ENCODE measurements at regions not wholly inside any gene's neighbourhood (a gene's known extent, or its start where the extent isn't known, plus 50 kb on each side); places are given as distances from the start of the nearest gene placed in this dataset.

DNA sequence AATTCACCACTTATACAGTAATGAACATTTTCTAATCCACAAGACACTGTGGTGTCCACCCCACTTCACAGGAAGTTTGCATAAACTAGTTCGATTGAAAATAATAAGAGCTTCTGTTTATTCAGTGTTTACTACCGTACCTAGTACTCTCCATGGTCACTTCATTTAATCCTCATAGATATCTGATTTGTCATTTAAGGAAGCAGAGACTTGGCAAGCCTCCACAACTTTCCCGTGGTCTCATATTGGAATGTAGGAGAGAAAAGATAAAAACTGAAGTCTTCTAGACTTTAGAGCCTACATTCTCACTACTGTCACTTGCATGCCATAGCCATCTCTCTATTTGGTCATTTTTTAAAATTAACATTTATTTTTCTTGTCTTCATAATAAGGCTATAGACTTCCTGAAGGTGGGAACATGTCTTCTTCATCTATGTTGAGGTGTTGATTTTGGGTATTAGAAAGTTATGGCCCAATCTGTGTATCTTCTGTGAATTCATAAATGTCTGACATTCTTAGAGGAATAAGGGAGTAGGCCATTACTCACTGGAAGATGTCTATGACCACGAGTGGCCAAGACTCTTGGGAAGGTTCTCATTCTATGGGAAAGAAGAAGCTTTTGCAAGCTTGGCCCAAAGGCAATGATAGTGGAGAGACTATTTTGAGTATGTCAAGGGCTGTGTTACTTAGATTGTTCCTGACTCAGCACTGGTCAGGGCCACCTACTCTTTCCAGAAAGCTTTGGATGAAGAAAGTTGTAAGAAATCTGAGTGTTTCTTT lies 423.7 kb downstream of the LRIG3 start:
- no peak overlapping the region for H3K4me3 Mint-ChIP-seq

GRCh38 chr12:58500399-58500798 lies 419.9 kb downstream of the LRIG3 start:
- H3K4me3 Mint-ChIP-seq: no peak overlapping the region

More for the DNA sequence above, 423.7 kb downstream of the LRIG3 start:
- Mint-ChIP-seq H3K9me3 (peaks cover 1% of the 10 kb centered on the region), H3K36me3 (no peaks in the 10 kb centered on the region), H3K4me1 (no peaks in the 10 kb centered on the region), H3K27ac (no peak overlapping the region), H3K27me3 (no peaks in the 10 kb centered on the region)
- no peak for DNase-seq

GRCh38 chr12:58502226-58502625 lies 418.1 kb downstream of the LRIG3 start:
- Mint-ChIP-seq H3K27me3 (peaks cover 2% of the 10 kb centered on the region), H3K9me3 (no peaks in the 10 kb centered on the region), H3K27ac (no peak overlapping the region), H3K4me3 (no peak overlapping the region), H3K36me3 (no peaks in the 10 kb centered on the region), H3K4me1 (no peaks in the 10 kb centered on the region)
- no peak for DNase-seq

More at GRCh38 chr12:58500399-58500798, 419.9 kb downstream of the LRIG3 start:
- no peak overlapping the region for H3K27ac Mint-ChIP-seq
- H3K36me3 Mint-ChIP-seq: no peaks in the 10 kb centered on the region
- H3K9me3 Mint-ChIP-seq: no peaks in the 10 kb centered on the region
- no peaks in the 10 kb centered on the region for H3K27me3 Mint-ChIP-seq
- H3K4me1 Mint-ChIP-seq: no peaks in the 10 kb centered on the region
- no peak for DNase-seq

- Mint-ChIP-seq H3K27ac (no peak overlapping the region), H3K4me1 (no peaks in the 10 kb centered on the region), H3K4me3 (no peak overlapping the region), H3K27me3 (peaks cover 2% of the 10 kb centered on the region), H3K36me3 (no peaks in the 10 kb centered on the region), H3K9me3 (no peaks in the 10 kb centered on the region)
- no peak for DNase-seq
These were observed 417.5 kb downstream of the LRIG3 start for GRCh38 chr12:58502841-58503240.

DNA sequence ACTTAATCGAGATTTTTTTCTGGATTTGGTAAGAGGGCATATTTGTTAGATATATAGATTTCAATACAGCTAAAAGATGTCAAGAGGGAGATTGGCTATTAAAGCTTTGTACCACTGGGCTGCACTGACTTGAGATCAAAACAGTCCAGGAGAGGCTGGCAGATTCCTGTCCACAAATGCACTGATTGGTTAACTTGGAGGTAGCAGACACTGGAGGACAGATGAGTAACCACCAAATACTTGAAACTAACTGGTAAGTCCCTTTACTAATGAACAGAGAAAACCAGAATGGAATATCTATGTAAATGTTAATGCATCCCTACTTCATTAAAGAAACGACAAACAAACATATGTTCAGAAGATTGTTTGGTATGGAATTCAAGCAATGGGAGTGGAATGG lies 416.6 kb downstream of the LRIG3 start:
- Mint-ChIP-seq H3K4me1 (no peaks in the 10 kb centered on the region), H3K9me3 (no peaks in the 10 kb centered on the region), H3K4me3 (no peak overlapping the region), H3K27ac (no peak overlapping the region), H3K27me3 (peaks cover 2% of the 10 kb centered on the region), H3K36me3 (no peaks in the 10 kb centered on the region)
- DNase-seq: no peak

DNA sequence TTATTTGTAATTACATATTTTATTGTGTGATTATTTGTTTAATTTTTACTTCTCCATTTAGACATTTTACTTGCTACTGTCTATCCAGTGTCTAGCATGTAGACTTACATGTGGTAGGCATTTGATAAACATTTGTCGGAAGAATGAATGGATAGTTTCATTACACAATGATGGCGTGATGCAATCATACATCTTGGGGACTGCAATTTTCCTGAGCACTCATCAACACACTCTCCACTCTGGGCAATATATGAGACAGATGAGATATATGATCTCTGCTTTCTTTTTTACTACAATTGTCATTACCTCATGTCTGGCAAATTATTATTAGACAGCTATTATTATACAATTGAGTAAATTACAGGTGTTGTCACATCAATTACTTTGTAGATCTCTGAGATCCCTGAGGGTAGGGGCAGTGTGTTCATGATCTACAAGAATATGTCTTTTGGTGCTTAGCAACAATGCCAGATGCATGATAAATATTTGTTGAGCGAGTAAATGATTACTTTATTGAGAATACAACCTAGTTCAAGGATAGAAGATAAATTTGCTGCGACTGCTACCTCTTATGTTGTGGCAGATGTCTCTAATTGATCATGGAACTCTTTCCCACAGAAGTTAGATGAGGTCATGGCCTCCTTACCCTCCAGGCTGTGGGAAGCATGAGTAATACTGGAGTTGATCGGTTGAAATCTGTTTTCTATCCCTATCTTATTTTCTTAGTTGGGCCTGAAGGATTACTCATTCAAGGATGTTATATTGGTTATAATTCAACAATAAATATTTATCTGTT lies 416.0 kb downstream of the LRIG3 start:
- H3K27me3 Mint-ChIP-seq: peaks cover 2% of the 10 kb centered on the region
- H3K4me3 Mint-ChIP-seq: no peak overlapping the region
- H3K36me3 Mint-ChIP-seq: no peaks in the 10 kb centered on the region
- no peak overlapping the region for H3K27ac Mint-ChIP-seq
- no peaks in the 10 kb centered on the region for H3K4me1 Mint-ChIP-seq
- H3K9me3 Mint-ChIP-seq: no peaks in the 10 kb centered on the region
- DNase-seq: no peak

GRCh38 chr12:58509116-58509885 lies 411.0 kb downstream of the LRIG3 start:
- no peak for DNase-seq
- peaks cover 2% of the 10 kb centered on the region for H3K27me3 Mint-ChIP-seq
- no peaks in the 10 kb centered on the region for H3K4me1 Mint-ChIP-seq
- no peak overlapping the region for H3K4me3 Mint-ChIP-seq
- H3K36me3 Mint-ChIP-seq: no peaks in the 10 kb centered on the region
- no peak overlapping the region for H3K27ac Mint-ChIP-seq
- peaks cover 6% of the 10 kb centered on the region for H3K9me3 Mint-ChIP-seq

DNA sequence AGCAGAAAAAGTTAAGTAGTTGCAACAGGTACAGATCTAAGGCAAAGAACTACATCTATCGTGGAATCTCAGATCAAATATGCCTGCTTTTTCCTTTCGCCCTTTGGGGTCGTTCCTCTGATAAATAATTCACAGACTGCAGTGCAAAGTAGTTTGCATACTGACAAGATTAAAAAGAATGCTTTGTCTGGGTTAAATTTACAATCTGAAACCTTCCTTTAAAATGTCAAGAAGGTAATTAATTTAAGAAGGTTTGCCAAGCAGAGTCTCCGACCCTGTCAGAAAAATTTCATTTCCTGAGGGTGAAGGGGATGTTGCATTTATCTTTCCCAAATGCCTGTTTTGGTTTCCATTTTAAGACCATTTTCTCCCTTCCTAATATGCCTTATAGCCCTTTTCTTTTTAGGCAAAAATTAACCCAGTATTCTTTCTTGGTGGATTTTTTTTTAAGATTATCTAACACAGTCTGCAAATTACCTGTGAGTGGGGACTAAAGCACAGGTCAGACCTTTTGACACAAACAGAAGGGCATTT lies 406.9 kb downstream of the LRIG3 start:
- no peak for DNase-seq
- no peak overlapping the region for H3K27ac Mint-ChIP-seq
- no peaks in the 10 kb centered on the region for H3K36me3 Mint-ChIP-seq
- H3K9me3 Mint-ChIP-seq: peaks cover 15% of the 10 kb centered on the region
- no peaks in the 10 kb centered on the region for H3K27me3 Mint-ChIP-seq
- no peak overlapping the region for H3K4me3 Mint-ChIP-seq
- H3K4me1 Mint-ChIP-seq: no peaks in the 10 kb centered on the region

DNA sequence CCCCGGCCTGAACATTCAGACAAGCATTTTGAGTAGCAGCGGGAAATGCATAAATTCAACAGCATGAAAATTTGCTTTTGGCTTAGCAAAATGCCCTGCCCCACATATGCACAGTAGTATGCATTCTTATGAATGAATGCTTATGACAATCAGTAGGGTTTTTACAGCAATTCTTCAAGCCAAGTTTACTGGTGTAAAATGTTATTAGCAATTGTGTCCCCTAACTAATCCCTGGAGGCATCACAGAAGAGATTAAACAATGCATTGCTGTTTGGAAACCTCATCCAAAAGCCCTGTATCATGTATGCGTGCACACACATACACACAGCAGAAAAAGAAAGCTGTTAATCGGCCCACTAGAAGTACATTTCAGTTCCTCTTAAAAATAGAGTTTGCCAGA lies 406.5 kb downstream of the LRIG3 start:
- Mint-ChIP-seq H3K4me3 (no peak overlapping the region), H3K27me3 (no peaks in the 10 kb centered on the region), H3K4me1 (no peaks in the 10 kb centered on the region), H3K9me3 (peaks cover 20% of the 10 kb centered on the region), H3K36me3 (no peaks in the 10 kb centered on the region), H3K27ac (no peak overlapping the region)
- DNase-seq: no peak

- Mint-ChIP-seq H3K27me3 (no peaks in the 10 kb centered on the region), H3K4me3 (no peak overlapping the region), H3K4me1 (no peaks in the 10 kb centered on the region), H3K9me3 (peaks cover 17% of the 10 kb centered on the region), H3K27ac (no peak overlapping the region), H3K36me3 (no peaks in the 10 kb centered on the region)
- no peak for DNase-seq
These were observed 400.5 kb downstream of the LRIG3 start for GRCh38 chr12:58519839-58520238.

- H3K4me1 Mint-ChIP-seq: no peaks in the 10 kb centered on the region
- H3K27ac Mint-ChIP-seq: no peak overlapping the region
- peaks cover 17% of the 10 kb centered on the region for H3K9me3 Mint-ChIP-seq
- no peak overlapping the region for H3K4me3 Mint-ChIP-seq
- no peaks in the 10 kb centered on the region for H3K36me3 Mint-ChIP-seq
- H3K27me3 Mint-ChIP-seq: no peaks in the 10 kb centered on the region
- DNase-seq: no peak
These were observed 399.2 kb downstream of the LRIG3 start for GRCh38 chr12:58521152-58521551.

DNA sequence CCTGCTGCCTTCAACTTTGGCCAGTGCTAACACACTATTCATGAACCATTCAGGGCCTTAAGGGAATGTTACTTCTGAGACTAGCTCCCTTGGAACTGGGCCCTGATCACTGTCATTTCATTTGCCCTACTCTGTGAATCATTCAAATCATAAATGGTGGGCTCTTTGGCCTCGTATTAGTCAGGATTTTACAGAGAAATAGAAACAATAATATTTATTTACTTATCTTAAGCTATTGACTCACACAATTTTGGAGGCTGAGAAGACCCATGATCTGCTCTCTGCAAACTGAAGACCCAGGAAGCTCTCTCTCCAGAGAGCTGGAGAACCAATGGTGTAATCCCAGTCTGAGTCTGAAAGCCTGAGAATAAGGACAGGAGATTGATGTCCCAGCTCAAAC lies 398.5 kb downstream of the LRIG3 start:
- Mint-ChIP-seq H3K36me3 (no peaks in the 10 kb centered on the region), H3K4me3 (no peak overlapping the region), H3K4me1 (no peaks in the 10 kb centered on the region), H3K27me3 (no peaks in the 10 kb centered on the region), H3K9me3 (peaks cover 17% of the 10 kb centered on the region), H3K27ac (no peak overlapping the region)
- no peak for DNase-seq

DNA sequence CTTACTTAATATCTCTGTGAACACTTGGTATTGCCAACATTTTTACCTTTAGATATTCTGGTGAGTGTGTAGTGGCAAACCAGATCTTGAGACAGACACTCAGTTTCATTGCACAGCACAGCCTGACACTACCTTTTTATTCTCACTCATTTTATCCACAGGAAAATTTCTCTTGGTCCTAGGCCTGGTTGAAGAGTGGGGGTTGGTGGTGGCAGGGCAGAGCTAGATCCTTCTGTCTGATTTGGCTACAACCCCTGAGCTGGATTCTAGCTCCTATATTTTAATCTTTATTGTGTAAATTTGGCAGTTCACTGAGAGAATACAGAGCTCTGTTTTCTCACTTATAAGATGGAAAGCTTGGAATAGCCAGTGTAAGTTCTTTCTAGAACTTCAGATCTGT lies 396.9 kb downstream of the LRIG3 start:
- Mint-ChIP-seq H3K27me3 (no peaks in the 10 kb centered on the region), H3K4me1 (no peaks in the 10 kb centered on the region), H3K36me3 (no peaks in the 10 kb centered on the region), H3K9me3 (peaks cover 7% of the 10 kb centered on the region), H3K4me3 (no peak overlapping the region), H3K27ac (no peak overlapping the region)
- no peak for DNase-seq

- Mint-ChIP-seq H3K27me3 (no peaks in the 10 kb centered on the region), H3K27ac (no peak overlapping the region), H3K36me3 (no peaks in the 10 kb centered on the region), H3K4me1 (no peaks in the 10 kb centered on the region), H3K4me3 (no peak overlapping the region), H3K9me3 (no peaks in the 10 kb centered on the region)
- no peak for DNase-seq
These were observed 392.0 kb downstream of the LRIG3 start for GRCh38 chr12:58528271-58528670.

- Mint-ChIP-seq H3K27ac (no peak overlapping the region), H3K4me1 (no peaks in the 10 kb centered on the region), H3K27me3 (peaks cover 2% of the 10 kb centered on the region), H3K4me3 (no peak overlapping the region), H3K36me3 (no peaks in the 10 kb centered on the region), H3K9me3 (no peaks in the 10 kb centered on the region)
- no peak for DNase-seq
These were observed 391.1 kb downstream of the LRIG3 start for GRCh38 chr12:58529114-58529665.
